CD14-positive monocyte (primary cell): ENCODE measurements at regions not wholly inside any gene's neighbourhood (a gene's known extent, or its start where the extent isn't known, plus 50 kb on each side); places are given as distances from the start of the nearest gene placed in this dataset.

Experiments used
- DNase-seq, 3 donors: peaks; one replicate each; pipeline ENCODE4 v3.0.0-alpha.2; 2011 to 2022
- H2AFZ ChIP-seq: 2 replicates; pipeline ENCODE4 v1.6.0; 2012; ENCODE audit warnings: mild to moderate bottlenecking, low read depth, low read length, inconsistent platforms; ENCODE audit not compliant: insufficient read depth, poor library complexity, severe bottlenecking
- H3K27ac ChIP-seq, 2 donors: 1 replicate in 1 of 2; 2 replicates in 1 of 2; pipeline ENCODE4 v1.5.1; 2012 to 2013; ENCODE audit warnings: low read length in 2 of 2, control low read depth in 1 of 2, inconsistent platforms in 1 of 2, low read depth in 1 of 2, mild to moderate bottlenecking in 1 of 2
- H3K27me3 ChIP-seq, 2 donors: one replicate each; pipeline versions ENCODE4 v1.6.0 to v1.6.1; 2011 to 2013; ENCODE audit warnings: low read length in 2 of 2; ENCODE audit not compliant: control insufficient read depth in 2 of 2, insufficient read depth in 2 of 2
- H3K36me3 ChIP-seq, 2 donors: replicated peaks in 1 of 2; 1 replicate in 1 of 2; 2 replicates in 1 of 2; pipeline versions ENCODE4 v1.5.1 to v1.6.1; 2012 to 2013; ENCODE audit warnings: low read length in 2 of 2, control low read depth in 1 of 2, inconsistent platforms in 1 of 2, mild to moderate bottlenecking in 1 of 2; ENCODE audit not compliant: insufficient read depth in 2 of 2, control insufficient read depth in 1 of 2
- H3K4me1 ChIP-seq, 2 donors: 1 replicate in 1 of 2; 2 replicates in 1 of 2; pipeline versions ENCODE4 v1.5.1 to v1.6.1; 2012 to 2013; ENCODE audit warnings: low read length in 2 of 2, control low read depth in 1 of 2, inconsistent platforms in 1 of 2, mild to moderate bottlenecking in 1 of 2, moderate library complexity in 1 of 2; ENCODE audit not compliant: insufficient read depth in 2 of 2, control insufficient read depth in 1 of 2
- H3K4me2 ChIP-seq: replicated peaks from 2 replicates; pipeline ENCODE3; 2012; ENCODE audit warnings: low read length, moderate library complexity, mild to moderate bottlenecking; ENCODE audit not compliant: poor library complexity, severe bottlenecking; ENCODE audit errors: extremely low read depth
- H3K4me3 ChIP-seq, 3 experiments: fragments of 200-600 bp in 1 of 3; sonication (generic) in 1 of 3; replicated peaks in 1 of 3; 1 replicate in 2 of 3; 2 replicates in 1 of 3; pipeline ENCODE4 v1.5.1; 2011 to 2013; ENCODE audit warnings: low read length in 3 of 3, mild to moderate bottlenecking in 3 of 3, control low read depth in 2 of 3, low read depth in 2 of 3, inconsistent platforms in 1 of 3, moderate library complexity in 1 of 3
- H3K79me2 ChIP-seq: 2 replicates; pipeline ENCODE4 v1.6.0; 2012; ENCODE audit warnings: mild to moderate bottlenecking, control low read depth, inconsistent platforms, low read length, moderate library complexity; ENCODE audit not compliant: insufficient read depth
- H3K9ac ChIP-seq: 2 replicates; pipeline ENCODE4 v1.6.0; 2017; ENCODE audit warnings: low read length, mild to moderate bottlenecking; ENCODE audit not compliant: insufficient read depth, poor library complexity, severe bottlenecking
- H3K9me3 ChIP-seq, 2 donors: replicated peaks in 1 of 2; 1 replicate in 1 of 2; 2 replicates in 1 of 2; pipeline versions ENCODE4 v1.5.1 to v1.6.1; 2012 to 2013; ENCODE audit warnings: low read length in 2 of 2, control low read depth in 1 of 2; ENCODE audit not compliant: control insufficient read depth in 1 of 2, insufficient read depth in 1 of 2
- H4K20me1 ChIP-seq: 2 replicates; pipeline ENCODE4 v1.6.0; 2012; ENCODE audit warnings: mild to moderate bottlenecking, low read length, control low read depth, moderate library complexity; ENCODE audit not compliant: insufficient read depth
- H3K27ac Mint-ChIP-seq, 7 donors: one replicate each; pipeline ENCODE4 v1.8.0; 2020; ENCODE audit warnings: mild to moderate bottlenecking in 7 of 7, mixed read lengths in 7 of 7, moderate library complexity in 6 of 7, inconsistent platforms in 2 of 7
- H3K27me3 Mint-ChIP-seq, 3 donors: one replicate each; pipeline ENCODE4 v1.8.0; 2021 to 2022; ENCODE audit warnings: low read depth in 3 of 3, mild to moderate bottlenecking in 3 of 3, mixed read lengths in 3 of 3, moderate library complexity in 3 of 3, inconsistent platforms in 1 of 3
- H3K36me3 Mint-ChIP-seq, 2 donors: one replicate each; pipeline ENCODE4 v1.8.0; 2020; ENCODE audit warnings: mixed read lengths in 2 of 2, inconsistent platforms in 1 of 2, mild to moderate bottlenecking in 1 of 2
- H3K4me1 Mint-ChIP-seq: one replicate; pipeline ENCODE4 v1.8.0; 2020; ENCODE audit warnings: mild to moderate bottlenecking, mixed read lengths
- H3K4me3 Mint-ChIP-seq, 2 donors: one replicate each; pipeline ENCODE4 v1.8.0; 2020; ENCODE audit warnings: mild to moderate bottlenecking in 2 of 2, mixed read lengths in 2 of 2, moderate library complexity in 1 of 2
- H3K9me3 Mint-ChIP-seq, 7 donors: one replicate each; pipeline ENCODE4 v1.8.0; 2020 to 2022; ENCODE audit warnings: mixed read lengths in 7 of 7, mild to moderate bottlenecking in 6 of 7, moderate library complexity in 6 of 7, inconsistent platforms in 2 of 7
- WGBS: methylation state at CpG from one replicate; pipeline ENCODE4 v1.1.5; 2013; ENCODE audit warnings: missing lambda C conversion rate; ENCODE audit not compliant: insufficient coverage; 5-methylcytosine and 5-hydroxymethylcytosine counted together
- intact Hi-C, 2 donors: fragments of 100-400 bp; cut with micrococcal nuclease; formaldehyde crosslinking; loops; one replicate each; pipeline versions ENCODE4 v1.15.0 to v1.15.1; 2023
- TF ChIP-seq, protein P1 (sequence below): fragments of 200-600 bp; IDR thresholded peaks from one replicate; pipeline ENCODE4 v1.8.0; 2022; ENCODE audit warnings: antibody characterized with exemption, mild to moderate bottlenecking

- Mint-ChIP-seq H3K36me3 (no peaks in the 10 kb centered on the region), H3K9me3 (peaks cover 0 to 3% (median 0%) of the 10 kb centered on the region in 7 donors), H3K27me3 (peaks cover 3 to 7% (median 5%) of the 10 kb centered on the region in 3 donors), H3K4me1 (no peaks in the 10 kb centered on the region), H3K4me3 (no peak overlapping the region), H3K27ac (no peak overlapping the region)
- Histone ChIP-seq H3K4me1 (no peaks in the 10 kb centered on the region), H3K79me2 (no peaks in the 10 kb centered on the region), H3K27me3 (no peaks in the 10 kb centered on the region), H3K4me3 (no peak overlapping the region), H4K20me1 (no peaks in the 10 kb centered on the region), H3K4me2 (no peak overlapping the region), H3K9me3 (no peaks in the 10 kb centered on the region), H3K27ac (no peak overlapping the region), H3K36me3 (no peaks in the 10 kb centered on the region), H2AFZ (no peak overlapping the region), H3K9ac (no peak overlapping the region)
- TF ChIP-seq, protein P1, sequence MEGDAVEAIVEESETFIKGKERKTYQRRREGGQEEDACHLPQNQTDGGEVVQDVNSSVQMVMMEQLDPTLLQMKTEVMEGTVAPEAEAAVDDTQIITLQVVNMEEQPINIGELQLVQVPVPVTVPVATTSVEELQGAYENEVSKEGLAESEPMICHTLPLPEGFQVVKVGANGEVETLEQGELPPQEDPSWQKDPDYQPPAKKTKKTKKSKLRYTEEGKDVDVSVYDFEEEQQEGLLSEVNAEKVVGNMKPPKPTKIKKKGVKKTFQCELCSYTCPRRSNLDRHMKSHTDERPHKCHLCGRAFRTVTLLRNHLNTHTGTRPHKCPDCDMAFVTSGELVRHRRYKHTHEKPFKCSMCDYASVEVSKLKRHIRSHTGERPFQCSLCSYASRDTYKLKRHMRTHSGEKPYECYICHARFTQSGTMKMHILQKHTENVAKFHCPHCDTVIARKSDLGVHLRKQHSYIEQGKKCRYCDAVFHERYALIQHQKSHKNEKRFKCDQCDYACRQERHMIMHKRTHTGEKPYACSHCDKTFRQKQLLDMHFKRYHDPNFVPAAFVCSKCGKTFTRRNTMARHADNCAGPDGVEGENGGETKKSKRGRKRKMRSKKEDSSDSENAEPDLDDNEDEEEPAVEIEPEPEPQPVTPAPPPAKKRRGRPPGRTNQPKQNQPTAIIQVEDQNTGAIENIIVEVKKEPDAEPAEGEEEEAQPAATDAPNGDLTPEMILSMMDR = no peak
- intact Hi-C loops = no loop called here
- WGBS = 70% methylated on average over 9 of the region's 9 CpGs
- DNase-seq = no peak
Observed at GRCh38 chr1:30101487-30102227, 621.7 kb downstream of the MATN1 start.

DNA sequence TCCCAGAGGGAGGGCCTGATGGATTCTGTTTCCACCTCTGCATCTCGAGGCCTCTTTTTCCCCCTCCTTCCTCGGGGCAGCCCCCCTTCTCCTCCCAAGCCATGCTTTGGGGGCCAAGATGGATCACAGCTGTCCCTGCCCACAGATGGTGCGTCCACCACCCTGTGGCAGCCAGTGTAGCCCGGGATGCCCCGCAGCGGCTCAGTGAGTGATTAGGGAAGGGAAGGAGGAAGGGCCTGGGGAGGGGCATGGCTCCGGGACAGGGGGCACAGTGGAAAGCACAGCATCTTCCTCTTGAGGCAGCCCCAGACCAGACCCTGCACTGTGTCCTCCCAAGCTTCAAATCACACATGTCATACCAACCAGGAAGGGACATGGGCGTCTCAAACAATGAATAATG, 622.4 kb downstream of the MATN1 start:
- no peak for DNase-seq
- no peaks in the 10 kb centered on the region for H3K27me3 ChIP-seq
- H3K36me3 ChIP-seq = no peaks in the 10 kb centered on the region
- TF ChIP-seq, protein P1 = no peak
- H3K9me3 Mint-ChIP-seq = peaks cover 0 to 3% (median 0%) of the 10 kb centered on the region in 7 donors
- WGBS = 88% methylated on average over 3 of the region's 8 CpGs
- H3K9ac ChIP-seq = no peak overlapping the region
- H3K4me3 Mint-ChIP-seq = no peak overlapping the region
- no peak overlapping the region for H2AFZ ChIP-seq
- no peak overlapping the region for H3K4me2 ChIP-seq
- H3K27ac Mint-ChIP-seq = no peak overlapping the region
- H3K36me3 Mint-ChIP-seq = no peaks in the 10 kb centered on the region
- H3K9me3 ChIP-seq = no peaks in the 10 kb centered on the region
- no peaks in the 10 kb centered on the region for H4K20me1 ChIP-seq
- no peaks in the 10 kb centered on the region for H3K79me2 ChIP-seq
- H3K4me1 Mint-ChIP-seq = no peaks in the 10 kb centered on the region
- peaks cover 3 to 7% (median 5%) of the 10 kb centered on the region in 3 donors for H3K27me3 Mint-ChIP-seq
- no peak overlapping the region for H3K27ac ChIP-seq
- H3K4me1 ChIP-seq = no peaks in the 10 kb centered on the region
- intact Hi-C loops = no loop called here
- H3K4me3 ChIP-seq = no peak overlapping the region
